GM18868 (cell line): ENCODE measurements at regions not wholly inside any gene's neighbourhood (a gene's known extent, or its start where the extent isn't known, plus 50 kb on each side); places are given as distances from the start of the nearest gene placed in this dataset.
"Not testable (repeated sequence)": the region's sequence is repeated elsewhere in the genome, so short reads cannot be mapped to it uniquely, and the experiment has no call there.

Source experiments
- ATAC-seq: cut with Tn5 transposase; IDR thresholded peaks from one replicate; pipeline ENCODE4 v1.9.1; 2021; ENCODE audit warnings: mild to moderate bottlenecking, moderate library complexity; ENCODE audit not compliant: unreplicated experiment

DNA sequence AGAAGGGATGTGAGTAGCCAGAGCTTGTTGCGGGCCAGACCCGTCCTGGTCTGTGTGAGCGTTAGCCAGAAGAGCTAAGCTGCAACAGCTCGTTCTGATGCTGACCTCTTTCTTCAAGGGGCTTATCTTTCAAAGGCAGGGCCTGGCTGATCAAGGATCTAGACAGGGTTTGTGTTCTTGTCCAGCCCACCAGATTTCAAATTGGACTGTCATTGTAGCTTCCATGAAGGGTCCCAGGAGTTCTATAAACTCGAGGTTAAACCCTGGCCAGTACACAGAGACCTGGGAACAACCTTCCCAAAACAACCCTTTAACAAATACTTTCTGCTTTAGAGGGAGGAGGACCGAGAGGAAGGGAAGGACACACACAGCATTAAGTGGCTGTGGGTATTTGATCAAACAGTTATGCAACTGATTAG lies 153.0 kb upstream of the TUT7 start:
- ATAC-seq = no peak

DNA sequence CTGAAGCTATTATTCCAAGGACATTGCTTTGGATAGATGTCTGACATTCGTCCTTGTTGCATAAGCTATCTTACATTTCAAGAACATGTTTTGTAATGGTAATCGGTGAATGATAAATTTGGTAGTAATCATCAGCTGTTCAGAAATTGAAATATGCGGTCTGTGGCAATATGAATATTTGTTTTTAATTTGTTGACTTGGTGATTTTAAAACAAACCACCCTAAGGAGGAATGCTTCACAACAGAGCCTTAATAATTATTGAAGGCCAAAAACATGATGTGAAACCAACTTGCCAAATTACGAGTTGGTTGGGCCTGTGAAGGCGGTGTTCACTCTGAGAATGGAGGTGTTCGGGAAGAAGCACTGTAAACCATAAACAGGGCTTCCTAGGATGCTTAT lies 149.7 kb upstream of the TUT7 start:
- ATAC-seq = no peak

DNA sequence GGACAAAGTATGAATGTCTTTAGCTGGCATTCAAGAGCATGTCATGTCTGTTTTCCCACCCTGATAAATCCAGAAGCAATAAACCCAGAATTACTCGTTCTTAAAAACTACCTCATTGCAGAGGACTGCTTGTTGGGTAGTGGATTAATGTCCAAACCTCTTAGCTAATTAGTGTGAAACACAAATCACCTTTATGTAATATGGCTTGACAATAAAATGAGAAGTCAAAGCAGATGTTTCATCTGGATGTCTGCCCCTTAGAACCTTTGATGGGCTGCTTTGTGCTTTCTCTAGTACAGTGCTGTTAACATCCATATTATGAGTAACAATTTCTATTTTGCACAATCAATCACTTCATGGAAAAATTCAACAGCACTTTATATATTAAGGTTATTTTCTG lies 149.1 kb upstream of the TUT7 start:
- no peak for ATAC-seq

DNA sequence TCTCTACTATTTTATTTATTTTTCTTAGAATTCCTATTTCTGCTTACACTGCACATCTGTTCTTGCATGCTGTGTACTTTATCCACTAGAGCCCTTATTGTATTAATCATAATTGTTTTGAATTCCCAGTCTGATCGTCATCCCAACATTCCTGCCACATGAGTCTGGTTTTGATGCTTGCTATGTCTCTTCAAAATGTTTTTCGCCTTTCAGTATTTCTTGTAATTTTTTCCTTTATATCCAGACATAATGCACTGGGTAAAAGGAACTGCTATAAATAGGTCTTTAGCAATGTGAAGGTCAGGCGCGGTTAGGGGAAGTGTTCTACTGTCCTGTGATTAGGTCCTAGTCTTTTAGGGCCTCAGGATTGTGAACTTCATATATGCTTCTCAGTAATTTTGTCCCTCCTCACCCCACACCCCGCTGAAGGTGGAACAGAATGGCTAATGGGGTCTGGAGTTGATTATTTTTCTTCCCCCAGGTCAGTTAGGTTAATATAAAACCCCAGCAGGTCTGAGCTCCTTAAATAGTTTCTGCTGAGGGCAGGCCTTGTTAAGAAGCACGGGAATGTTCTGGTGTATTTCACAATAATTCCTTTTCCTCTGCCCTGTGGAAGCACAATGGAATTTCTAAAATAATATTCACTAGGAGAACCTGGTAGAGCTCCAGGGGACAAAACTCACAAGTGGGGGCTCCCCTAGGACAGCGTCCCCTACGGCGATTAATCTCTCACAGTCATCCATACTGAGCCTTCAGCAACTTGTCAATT lies 146.6 kb upstream of the TUT7 start:
- no peak for ATAC-seq

DNA sequence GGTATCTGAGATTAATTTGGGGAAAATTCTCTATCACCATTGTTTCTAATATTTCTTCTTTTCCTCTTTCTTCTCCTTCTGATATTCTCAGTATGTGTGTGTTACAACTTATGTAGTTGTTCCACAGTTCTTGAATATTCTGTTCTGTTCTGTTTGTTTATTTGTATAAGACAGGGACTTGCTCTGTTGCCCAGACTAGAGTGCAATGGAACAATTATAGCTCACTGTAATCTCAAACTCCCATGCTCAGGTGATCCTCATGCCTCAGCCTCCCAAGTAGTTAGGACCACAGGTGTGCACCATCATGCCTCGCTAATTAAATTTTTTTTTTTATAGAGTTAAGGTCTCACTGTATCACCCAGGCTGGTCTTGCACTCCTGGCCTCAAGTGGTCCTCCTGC lies 145.8 kb upstream of the TUT7 start:
- ATAC-seq = no peak

DNA sequence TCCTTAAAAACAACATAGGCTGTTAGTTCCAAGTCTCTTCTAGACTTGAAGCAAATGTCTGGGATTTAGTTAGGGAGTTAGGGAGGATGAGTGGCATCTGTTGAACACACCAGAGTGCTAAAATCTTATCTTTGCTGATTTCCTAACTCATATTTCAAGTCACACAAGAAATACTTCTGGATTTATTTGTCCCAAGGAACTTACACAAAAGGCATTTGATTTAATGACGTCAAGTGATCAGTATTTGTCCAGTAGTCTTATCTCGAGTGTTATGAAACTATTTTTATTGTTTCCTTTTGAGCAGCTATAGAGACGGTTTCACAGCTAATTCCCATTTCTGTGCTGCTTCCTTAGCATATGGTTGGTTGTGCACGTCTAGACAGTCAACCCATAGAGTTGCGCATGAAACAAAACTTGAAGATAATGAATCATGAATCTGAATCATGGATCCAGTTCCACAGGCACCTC lies 140.5 kb upstream of the TUT7 start:
- no peak for ATAC-seq

DNA sequence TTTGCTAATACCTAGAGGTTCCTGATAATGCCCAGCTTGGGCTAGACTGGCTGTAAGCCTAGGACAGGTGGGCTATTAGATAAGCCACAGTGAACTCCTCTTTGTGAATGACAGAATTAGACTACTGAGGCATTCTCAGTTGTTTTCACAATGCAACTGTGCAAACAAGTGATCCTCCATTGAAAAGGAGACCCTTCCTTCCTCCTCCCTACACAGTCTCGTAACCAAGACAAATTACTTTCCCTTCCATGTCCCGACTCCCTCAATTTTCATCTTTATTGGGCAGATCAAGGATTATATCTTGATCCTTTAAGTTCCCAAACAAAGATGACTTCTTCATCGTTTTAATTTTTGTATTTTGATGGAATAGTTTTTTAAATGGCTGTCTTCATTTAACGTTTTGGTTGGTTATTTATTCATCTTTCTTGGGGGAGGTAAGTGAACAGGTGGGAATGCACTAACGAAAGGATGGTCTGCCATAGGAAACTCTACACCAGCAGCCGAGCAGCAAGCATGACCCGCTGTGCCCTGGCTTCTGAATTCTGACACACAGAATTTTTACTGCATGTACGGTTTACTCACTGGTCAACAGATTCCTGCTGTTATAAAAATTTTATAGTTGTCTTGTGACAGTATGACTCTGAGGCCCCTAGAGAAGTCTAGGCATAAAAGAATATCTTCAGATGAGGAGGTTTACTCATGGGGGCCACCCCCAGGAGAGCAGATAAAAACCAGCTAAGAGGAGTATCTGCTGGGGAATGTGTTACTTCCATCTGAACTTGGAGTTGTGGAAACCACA lies 137.5 kb upstream of the TUT7 start:
- ATAC-seq = no peak

DNA sequence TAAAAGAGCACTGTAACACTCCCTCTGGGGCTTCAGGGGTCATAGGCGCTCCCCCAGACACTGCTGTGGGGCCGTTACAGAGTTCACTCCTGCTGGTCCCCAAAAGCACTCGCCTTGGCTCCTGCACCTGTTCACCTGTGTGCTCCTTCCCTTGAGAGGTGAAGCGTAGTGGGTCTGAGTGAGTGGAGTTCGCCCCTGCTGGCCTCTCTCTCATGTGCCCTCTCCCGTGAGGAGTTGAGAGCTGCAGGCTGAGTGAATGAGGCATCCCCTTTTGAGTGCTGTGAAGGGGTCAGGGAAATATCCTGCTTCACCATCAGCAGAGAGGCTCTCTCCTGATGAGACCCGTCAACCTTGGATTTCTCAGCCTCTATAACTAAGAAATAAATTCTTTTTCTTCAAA lies 134.6 kb upstream of the TUT7 start:
- ATAC-seq = no peak

DNA sequence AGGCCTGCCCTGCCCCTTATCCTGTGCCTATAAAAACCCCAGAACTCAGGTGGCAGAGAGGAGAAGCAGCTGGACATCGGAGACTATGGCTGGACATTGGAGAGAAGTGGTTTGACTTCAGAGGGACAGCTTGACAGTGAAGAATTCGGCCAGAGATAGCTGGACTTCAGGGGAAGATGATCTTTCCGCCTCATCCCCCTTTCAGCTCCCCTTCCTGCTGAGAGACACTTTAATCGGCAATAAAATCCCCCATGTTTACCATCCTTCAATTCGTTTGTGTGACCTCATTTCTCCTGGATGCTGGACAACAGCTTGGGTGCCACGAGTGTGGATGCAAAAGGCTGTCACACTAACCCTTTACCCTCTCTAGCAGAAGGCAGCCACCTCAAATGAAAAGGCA lies 134.1 kb upstream of the TUT7 start:
- ATAC-seq = no peak

DNA sequence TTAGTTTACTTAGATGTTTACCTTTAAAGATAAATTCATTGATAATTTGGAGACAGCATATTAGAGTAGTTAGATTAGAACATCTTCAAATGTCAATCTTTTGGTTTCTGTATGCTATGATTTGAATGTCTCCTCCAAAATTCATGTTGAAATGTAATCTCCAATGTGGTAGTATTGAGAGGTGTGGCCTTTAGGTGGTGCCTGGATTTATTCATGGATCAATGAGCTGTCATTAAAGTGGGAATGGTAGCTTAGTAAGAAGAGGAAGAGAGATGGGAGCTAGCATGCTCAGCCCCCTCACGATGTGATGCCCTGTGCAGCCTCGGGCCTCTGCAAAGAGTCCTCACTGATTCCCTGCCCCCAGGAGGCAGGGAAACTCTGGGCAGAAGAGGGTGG lies 133.6 kb upstream of the TUT7 start:
- no peak for ATAC-seq

DNA sequence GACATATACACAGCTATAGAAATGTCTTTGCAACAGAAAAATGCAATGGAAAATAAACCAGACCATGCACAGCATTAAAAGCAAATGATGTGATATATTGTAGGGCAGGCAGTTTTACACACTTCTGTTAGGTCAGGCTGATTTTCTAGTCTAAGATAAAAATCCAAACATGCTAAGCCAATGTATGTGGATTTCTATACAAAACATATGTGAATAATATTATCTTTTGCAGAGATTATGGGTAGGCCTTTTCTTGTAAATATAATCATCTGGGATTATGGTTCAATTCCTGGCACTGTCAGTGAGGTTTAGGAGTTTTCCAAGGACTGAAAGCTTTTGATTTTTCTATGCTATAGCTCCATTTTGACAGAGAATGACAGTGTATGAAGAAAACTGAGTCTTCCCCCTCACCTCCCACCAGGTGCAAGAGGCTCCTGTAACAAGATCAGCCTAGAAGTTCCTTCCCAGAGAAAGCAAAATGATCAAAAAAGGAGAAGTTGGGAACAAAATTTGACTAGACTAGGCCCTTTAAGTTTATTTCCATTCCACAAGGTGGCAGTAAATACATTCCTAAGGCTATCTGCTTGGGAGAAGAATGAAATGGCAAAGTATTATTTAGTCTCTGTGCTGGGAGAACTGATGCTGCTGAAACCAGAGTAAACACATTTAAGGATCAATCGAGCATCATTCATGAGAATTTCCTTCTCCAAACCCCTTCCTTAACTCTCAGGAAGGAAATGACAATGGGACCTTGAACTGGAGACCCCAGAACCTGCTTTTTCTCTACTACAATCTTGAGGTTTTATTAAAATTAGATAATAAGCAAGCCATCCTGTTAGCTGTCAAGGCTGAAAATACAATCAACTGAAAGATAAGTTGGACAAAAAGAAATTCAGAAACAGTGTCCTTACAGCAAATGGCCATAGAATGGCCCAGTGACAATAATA lies 133.0 kb upstream of the TUT7 start:
- ATAC-seq = no peak

DNA sequence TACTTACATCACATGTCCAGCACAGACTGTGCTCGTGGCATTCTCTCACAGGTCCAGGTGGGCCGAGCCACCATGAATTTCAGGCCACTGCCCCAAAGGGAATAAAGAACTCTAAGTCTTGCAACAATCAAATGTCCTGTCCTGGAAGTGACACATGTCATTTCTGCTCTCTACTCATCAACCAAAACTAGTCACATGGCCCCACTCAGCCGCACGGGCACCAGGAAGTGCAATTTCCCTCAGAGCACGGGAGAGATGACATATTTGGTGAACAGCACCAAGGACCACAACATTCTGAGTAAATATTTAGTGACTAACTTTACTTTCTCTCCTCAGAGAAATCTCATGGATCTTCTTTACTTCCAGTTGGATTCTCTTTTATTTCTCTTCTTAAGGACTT lies 131.1 kb upstream of the TUT7 start:
- peak; percentile 73 for ATAC-seq

DNA sequence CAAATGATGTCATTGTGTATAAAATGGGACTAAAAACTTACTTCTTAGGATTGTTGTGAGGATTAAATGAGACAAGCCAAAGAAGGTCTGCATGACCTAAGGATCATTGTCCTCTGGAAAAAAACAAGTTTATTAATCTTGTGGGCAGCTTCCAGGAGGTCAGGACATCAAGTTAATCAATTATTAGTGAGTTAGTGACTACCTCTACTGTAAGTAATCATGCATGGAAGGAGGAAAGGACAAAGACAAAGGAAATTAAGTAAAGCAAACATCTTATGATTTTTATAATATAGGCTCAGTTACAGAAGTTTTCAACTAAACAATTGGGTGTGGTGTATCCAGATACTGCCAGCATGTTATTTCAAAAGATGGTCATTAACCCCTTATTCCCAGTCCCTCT lies 129.3 kb upstream of the TUT7 start:
- ATAC-seq = no peak

DNA sequence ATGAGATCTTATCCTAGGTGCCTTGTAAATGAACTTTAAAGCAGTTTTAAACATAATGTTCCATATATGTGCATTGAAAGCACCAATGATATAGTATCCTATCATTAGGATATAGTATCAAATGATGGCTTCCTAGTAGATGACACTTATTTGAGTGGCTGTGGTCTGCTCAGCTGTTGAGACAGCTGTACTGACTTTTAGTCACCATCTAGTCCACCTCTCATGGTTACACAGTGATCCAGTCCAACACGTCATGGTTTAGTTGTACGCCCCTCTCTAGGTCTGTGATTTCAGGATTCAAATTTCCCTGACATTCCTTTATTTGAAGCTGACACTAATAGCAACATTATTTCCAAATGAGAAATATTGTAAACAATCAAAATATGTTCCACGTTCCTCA lies 127.3 kb upstream of the TUT7 start:
- ATAC-seq = no peak

DNA sequence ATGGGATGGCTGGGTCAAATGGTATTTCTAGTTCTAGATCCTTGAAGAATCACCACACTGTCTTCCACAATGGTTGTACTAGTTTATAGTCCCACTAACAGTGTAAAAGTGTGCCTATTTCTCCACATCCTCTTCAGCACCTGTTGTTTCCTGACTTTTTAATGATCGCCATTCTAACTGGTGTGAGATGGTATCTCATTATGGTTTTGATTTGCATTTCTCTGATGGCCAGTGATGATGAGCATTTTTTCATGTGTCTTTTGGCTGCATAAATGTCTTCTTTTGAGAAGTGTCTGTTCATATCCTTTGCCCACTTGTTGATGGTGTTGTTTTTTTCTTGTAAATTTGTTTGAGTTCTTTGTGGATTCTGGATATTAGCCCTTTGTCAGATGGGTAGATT lies 121.0 kb upstream of the TUT7 start:
- ATAC-seq = not testable (repeated sequence)

DNA sequence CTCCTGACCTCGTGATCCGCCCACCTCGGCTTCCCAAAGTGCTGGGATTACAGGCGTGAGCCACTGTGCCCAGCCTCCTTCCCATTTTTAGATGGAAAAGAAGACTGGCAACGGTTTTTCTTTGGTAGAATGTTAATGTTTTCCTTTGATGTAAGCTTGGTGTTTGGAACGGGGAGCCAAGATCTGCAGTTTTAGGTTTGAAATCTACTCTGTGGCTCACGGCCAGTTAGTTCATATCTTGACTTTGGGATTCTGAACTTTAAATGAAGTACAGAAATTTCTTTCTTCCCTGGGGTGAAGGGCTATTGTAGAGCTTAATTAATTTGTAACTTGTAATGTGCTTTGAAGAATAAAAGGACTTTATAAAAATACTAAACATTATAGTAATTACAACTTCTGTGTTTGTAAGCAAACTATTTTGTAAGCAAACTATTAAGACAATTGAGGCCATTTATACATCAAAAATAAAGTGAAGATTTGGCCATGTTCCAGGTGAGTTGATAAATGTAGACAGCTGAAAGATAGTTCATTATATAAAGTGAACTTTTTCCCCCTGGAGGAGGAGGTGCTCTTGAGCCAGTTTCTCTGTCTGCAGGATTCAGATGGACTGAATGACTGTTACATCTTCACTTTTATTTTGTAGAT lies 117.1 kb upstream of the TUT7 start:
- no peak for ATAC-seq

DNA sequence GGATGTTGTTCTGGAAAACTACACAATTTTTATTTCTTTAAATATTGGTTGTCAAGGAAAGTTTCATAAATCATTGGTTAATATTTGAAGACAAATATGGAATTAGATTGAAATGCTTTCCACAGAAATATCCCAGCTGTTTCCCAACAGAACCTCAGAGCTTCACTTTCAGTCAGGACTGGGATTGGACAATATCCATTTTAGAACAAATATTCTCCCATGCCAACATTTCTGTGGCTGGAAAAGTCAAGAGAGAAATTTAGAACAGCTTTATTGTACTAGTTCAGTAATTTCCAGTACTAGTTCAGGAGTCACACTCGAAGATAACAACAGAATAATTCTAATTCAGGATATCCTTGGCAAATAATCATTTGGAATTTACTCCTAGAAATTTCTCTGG lies 116.1 kb upstream of the TUT7 start:
- no peak for ATAC-seq

DNA sequence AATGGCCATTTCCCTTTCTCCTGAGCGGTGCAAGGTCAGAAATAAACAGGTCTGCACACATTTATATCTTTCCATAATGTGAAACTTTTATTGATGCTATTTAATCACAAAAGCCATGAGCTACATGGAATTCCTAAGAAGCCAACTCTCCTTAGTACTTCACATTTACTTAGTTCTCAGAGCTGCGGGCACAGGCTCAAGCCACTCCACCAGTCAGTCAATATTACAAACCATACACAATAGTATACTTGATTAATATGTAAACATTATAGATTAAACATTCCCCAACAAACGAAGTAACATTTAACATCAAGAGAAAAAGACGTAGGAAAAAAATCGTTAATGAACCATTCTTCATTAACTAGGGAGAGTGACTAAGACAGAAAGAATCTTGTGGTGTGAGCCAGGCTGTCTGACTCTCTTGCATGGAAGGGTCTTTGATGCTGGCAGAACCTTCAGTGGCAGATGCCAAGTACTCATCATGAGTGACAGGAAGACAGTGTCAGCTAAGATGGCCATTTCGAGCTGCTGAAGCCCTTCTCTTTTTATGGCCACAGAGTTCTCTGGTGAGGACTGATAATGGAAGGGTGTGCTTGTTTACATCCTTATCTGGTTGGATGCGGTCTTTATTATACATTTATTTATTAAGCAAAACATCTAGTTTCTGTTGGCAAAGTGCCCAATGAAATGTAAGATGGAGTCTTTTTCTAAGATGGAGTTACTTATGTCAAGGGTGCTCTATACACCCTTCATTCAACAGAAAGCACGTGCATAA lies 115.5 kb upstream of the TUT7 start:
- no peak for ATAC-seq

DNA sequence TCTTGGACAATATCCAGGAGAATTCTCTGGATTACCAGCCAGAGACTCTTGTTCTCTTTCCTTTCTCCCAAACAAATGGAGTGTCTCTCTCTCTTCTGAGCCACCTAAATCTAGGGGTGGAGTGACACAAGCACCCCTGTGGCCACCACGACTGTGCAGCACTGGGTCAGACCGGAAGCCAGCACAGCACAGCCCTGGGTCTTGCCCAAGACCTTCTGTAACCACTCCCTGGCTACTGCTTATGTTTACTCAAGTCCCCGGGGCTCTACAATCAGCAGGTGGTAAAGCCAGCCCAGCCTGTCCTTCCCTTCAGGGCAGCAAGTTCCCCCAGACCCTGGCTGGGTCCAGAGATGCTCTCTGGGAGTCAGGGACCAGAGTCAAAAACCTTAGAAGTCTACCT lies 110.0 kb upstream of the TUT7 start:
- no peak for ATAC-seq
